Dermis microvascular lymphatic vessel endothelial cell (primary cell): ENCODE measurements at regions not wholly inside any gene's neighbourhood (a gene's known extent, or its start where the extent isn't known, plus 50 kb on each side); places are given as distances from the start of the nearest gene placed in this dataset.
"Not testable (repeated sequence)": the region's sequence is repeated elsewhere in the genome, so short reads cannot be mapped to it uniquely, and the experiment has no call there.

Experiments used
- DNase-seq, 2 donors: peaks; one replicate each; pipeline versions ENCODE4 v3.0.0 to v3.0.0-alpha.2; 2010; ENCODE audit warnings: low read depth in 2 of 2

DNA sequence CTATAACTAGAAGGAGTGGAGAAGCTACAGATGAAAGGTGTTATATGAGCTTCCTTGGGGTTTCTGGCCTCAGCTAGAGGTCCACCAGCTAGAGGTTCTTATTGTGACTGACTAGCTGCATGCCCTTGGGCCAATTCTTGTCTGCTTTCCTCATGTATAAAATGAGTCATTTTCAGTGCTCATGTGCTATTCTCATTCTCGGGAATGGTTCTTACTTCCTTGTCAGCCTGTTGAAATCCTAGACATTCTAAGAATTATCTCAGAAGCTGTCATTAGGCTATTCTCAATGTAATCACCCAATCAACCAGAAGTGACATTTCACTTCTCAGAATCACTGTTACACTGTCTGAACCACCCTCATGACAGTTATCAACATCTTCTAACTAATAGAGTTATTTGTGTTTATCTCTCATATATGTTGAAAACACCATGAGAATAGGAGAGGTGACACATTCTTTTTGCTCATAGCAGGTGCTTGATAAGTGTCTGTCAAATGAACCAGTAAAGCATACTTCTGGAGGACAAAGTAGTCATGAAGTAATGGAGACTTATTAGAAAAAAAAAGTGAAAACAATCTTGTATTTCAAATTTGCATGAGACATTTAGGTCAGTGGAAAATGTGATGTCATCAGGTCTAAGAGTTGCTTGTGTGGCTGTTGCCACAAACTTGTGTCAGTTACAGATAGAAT, 122.8 kb upstream of the IVNS1ABP start:
- DNase-seq = peak in 1 of 2 donors; percentile 43

- no peak for DNase-seq
Measured at GRCh38 chr1:185438936-185439335, 121.9 kb upstream of the IVNS1ABP start.

GRCh38 chr1:185435696-185436379, 118.8 kb upstream of the IVNS1ABP start:
- no peak for DNase-seq

DNA sequence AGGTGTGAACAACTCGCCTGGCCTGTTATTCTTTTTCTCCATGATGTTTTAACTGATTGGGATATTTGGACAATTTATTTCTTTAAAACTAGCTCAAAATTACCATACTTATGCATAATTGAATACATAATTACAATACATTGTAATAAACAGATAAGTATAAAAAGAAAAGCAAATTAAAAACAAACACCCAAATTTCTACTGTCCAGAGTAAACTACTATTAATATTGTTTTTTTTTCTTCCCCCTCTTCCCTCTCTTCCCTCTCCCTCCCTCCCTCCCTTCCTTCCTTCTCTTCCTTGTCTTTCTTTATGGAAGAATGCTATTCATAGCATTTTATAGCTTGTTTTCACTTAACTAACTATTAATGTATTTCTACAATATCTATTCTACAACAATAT, 117.7 kb upstream of the IVNS1ABP start:
- no peak for DNase-seq

GRCh38 chr1:185433667-185434066, 116.6 kb upstream of the IVNS1ABP start:
- no peak for DNase-seq

GRCh38 chr1:185432948-185433347, 115.9 kb upstream of the IVNS1ABP start:
- no peak for DNase-seq

DNA sequence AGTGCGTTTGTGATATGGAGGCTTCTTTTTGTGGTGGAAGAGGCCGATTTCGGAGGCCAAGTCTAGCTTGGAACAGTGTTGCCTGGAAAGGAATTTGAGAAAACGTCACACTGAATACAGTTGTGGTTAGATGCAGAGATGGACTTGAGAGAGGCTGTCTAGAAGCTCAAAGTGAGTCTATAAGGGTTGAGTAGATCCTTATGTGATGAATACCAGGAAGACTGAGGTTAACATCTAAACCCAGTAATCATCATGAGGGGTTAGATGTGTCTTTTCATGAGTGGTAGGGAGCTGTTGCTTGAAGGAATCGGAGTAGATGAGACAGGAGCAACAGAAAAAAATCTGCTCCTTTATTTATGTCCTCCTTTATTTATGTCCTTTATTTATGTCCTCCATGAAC, 114.6 kb upstream of the IVNS1ABP start:
- no peak for DNase-seq

- not testable (repeated sequence) for DNase-seq
Measured at GRCh38 chr1:185429668-185430067, 112.6 kb upstream of the IVNS1ABP start.

GRCh38 chr1:185427776-185428175, 110.7 kb upstream of the IVNS1ABP start:
- no peak for DNase-seq

GRCh38 chr1:185427264-185427663, 110.2 kb upstream of the IVNS1ABP start:
- peak in 1 of 2 donors; percentile 53 for DNase-seq

GRCh38 chr1:185426848-185427247, 109.8 kb upstream of the IVNS1ABP start:
- peak in 1 of 2 donors; percentile 90 for DNase-seq

- no peak for DNase-seq
Measured at GRCh38 chr1:185425163-185425562, 108.1 kb upstream of the IVNS1ABP start.

- no peak for DNase-seq
Measured at GRCh38 chr1:185421485-185422107, 104.6 kb upstream of the IVNS1ABP start.

DNA sequence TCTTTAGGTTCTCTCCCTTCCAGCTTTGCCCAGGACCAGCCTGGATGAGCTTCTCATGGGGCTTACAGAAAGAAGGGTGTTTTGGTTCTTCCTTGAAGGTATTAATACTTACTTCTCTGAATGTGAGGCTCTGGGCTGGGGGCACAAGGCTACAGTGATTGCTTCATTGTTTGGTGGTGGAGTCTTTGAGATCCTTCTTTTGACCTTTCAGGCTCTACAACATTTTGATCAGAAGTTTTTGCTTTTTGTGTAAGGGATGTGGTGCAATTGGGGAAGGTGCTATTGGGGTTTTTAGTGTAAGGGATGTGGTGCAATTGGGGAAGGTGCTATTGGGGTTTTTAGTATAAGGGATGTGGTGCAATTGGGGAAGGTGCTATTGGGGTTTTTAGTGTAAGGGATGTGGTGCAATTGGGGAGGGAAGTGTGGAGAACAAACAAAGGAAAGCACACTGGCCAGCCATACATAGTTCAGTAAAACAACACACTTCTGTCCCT, 103.6 kb upstream of the IVNS1ABP start:
- no peak for DNase-seq

DNA sequence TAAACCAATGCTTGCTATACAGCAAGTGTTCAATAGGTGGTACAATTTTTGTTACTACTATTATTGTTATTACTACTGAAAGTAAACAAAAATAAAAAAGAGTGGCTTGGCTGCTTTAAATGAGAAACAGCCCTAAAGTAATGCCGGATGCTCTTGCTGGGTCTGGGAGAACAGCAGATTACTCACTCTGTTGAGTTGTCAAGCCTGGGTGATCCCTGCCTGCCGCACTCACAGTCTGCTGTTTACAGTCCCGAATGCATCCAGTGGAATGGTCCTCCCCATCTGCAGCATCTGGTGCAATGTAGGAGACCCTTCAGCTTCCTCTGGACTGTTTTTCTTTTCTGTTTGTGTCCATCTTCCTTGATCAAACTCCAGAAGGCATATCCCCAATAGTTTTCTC, 102.7 kb upstream of the IVNS1ABP start:
- no peak for DNase-seq

GRCh38 chr1:185418472-185418871, 101.4 kb upstream of the IVNS1ABP start:
- no peak for DNase-seq

DNA sequence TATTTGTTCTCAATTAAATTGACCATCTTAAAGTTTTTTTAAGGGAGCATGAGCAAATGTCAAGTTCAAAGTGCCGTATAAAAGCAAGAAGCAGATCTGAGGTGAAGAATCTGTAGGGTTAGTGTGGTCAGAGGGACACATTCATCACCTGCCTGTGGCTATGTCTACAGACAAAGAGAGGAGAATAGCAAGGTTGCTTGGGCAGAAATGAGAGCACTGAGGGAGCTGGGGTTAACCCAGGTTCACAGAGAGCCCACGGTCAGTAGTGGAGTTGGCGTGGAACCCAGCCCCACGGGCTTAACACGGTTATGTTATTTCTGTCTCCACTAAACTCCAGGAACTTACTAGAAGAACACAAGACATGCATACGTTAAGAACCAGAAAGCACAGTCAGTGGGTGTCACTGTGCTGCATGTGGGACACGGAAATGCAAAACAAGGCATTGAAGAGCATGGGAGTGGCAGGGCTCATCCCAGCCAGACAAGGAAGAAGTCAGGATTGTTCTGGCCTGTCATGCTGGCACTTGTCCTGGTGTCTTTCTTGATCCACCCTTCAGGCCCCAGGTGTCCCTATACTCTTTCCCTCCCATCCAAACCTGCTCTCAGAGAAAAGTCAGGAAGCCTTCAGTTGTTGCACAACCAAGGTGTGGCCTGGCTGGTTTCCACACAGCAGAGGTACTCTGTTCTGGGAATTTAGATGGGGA, 95.5 kb upstream of the IVNS1ABP start:
- DNase-seq = no peak

GRCh38 chr1:185409763-185410528, 92.9 kb upstream of the IVNS1ABP start:
- DNase-seq = no peak

- DNase-seq = no peak
Measured at GRCh38 chr1:185409345-185409744, 92.3 kb upstream of the IVNS1ABP start.

- DNase-seq = no peak
Measured at GRCh38 chr1:185408700-185409270, 91.7 kb upstream of the IVNS1ABP start.

DNA sequence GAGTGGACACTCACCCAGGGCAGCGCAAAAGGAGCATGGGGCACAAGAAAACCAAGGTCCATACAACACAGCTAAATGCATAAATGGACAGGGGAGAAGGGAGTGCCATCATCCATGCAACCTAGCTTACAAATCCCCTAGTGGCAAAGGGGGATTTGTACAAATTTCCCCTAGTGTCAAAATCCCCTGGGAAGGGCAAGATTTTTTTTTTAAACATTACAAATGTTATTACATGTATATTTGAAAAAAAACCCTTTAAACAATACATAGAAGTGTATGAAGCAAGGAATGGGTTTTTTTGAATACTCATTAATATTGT, 89.6 kb upstream of the IVNS1ABP start:
- no peak for DNase-seq
